HCT116 (cell line): ENCODE measurements at regions not wholly inside any gene's neighbourhood (a gene's known extent, or its start where the extent isn't known, plus 50 kb on each side); places are given as distances from the start of the nearest gene placed in this dataset.
A peak's percentile ranks its signal among the peaks of the same experiment; 100 is the strongest.

ENCODE experiments used
- ATAC-seq: fragments of 200-7000 bp; cut with Tn5 transposase; 2 replicates; pipeline ENCODE4 v1.9.1; 2020; ENCODE audit warnings: mild to moderate bottlenecking, moderate library complexity
- BruUV-seq: library from RNA; stranded (reverse); fragments of 400-500 nt; replicated peaks from 2 replicates; lab custom pipeline; 2021; lab: Mats Ljungman, UMichigan
- CTCF ChIA-PET: fragments of 300-600 bp; sonication (Branson Sonifier 250); formaldehyde crosslinking; loops from one replicate; lab custom pipeline; 2021; ENCODE audit warnings: antibody characterized with exemption; lab: Charles Lee
- POLR2A ChIA-PET: fragments of 300-600, 350-600 bp; sonication (Branson Sonifier 250); formaldehyde crosslinking; loops from one replicate; lab custom pipeline; 2021; ENCODE audit warnings: antibody characterized with exemption; lab: Charles Lee
- RAD21 ChIA-PET, 2 experiments: fragments of 300-600 bp; sonication (Branson Sonifier 250); formaldehyde crosslinking; loops; one replicate each; lab custom pipeline; 2023; ENCODE audit warnings: low total read pairs in 2 of 2; ENCODE audit not compliant: uncharacterized antibody in 2 of 2, unreplicated experiment in 2 of 2, low non-redundant PET in 1 of 2; lab: Charles Lee
- DNase-seq: peaks from one replicate; pipeline ENCODE4 v3.0.0-alpha.2; 2010; ENCODE audit warnings: low read depth, low spot score
- H2AFZ ChIP-seq: fragments of 200-600 bp; shearing (Covaris generic), sonication (generic); 2 replicates; pipeline ENCODE4 v1.6.1; 2017; ENCODE audit warnings: low read depth, mixed run types, mixed read lengths, antibody characterized with exemption, low read length; ENCODE audit not compliant: poor library complexity, severe bottlenecking
- H3K27ac ChIP-seq: 2 replicates; pipeline ENCODE4 v1.5.1; 2012; ENCODE audit warnings: low read depth, low read length
- H3K27me3 ChIP-seq: fragments of 200-600 bp; sonication (generic); 2 replicates; pipeline ENCODE4 v1.6.1; 2016; ENCODE audit warnings: mixed run types, low read length, mixed read lengths; ENCODE audit not compliant: insufficient read depth
- H3K36me3 ChIP-seq, 2 experiments: fragments of 200-500 bp in 1 of 2; fragments of 200-600 bp in 1 of 2; sonication (Bioruptor generic) in 1 of 2; sonication (generic) in 1 of 2; 2 replicates each; pipeline versions ENCODE4 v1.5.1 to v1.6.1; 2014 to 2016; ENCODE audit warnings: low read length in 2 of 2, inconsistent platforms in 1 of 2, mixed read lengths in 1 of 2, mixed run types in 1 of 2; ENCODE audit not compliant: insufficient read depth in 2 of 2, control insufficient read depth in 1 of 2
- H3K4me1 ChIP-seq, 2 experiments: fragments of 200-600 bp in 1 of 2; sonication (generic) in 1 of 2; 2 replicates each; pipeline versions ENCODE4 v1.5.1 to v1.6.1; 2012 to 2017; ENCODE audit warnings: low read length in 2 of 2, inconsistent platforms in 1 of 2, mild to moderate bottlenecking in 1 of 2, mixed read lengths in 1 of 2, mixed run types in 1 of 2, moderate library complexity in 1 of 2; ENCODE audit not compliant: insufficient read depth in 2 of 2, control insufficient read depth in 1 of 2
- H3K4me2 ChIP-seq: fragments of 200-600 bp; sonication (generic); 2 replicates; pipeline ENCODE4 v1.6.1; 2017; ENCODE audit warnings: mixed run types, low read length, mixed read lengths
- H3K4me3 ChIP-seq, 2 experiments: fragments of 200-600 bp in 1 of 2; sonication (generic) in 1 of 2; replicated peaks in 1 of 2; 2 replicates each; pipeline ENCODE4 v1.5.1; 2011 to 2016; ENCODE audit warnings: low read length in 2 of 2, control low read depth in 1 of 2, low read depth in 1 of 2, mild to moderate bottlenecking in 1 of 2, mixed read lengths in 1 of 2, mixed run types in 1 of 2
- H3K79me2 ChIP-seq: fragments of 200-600 bp; sonication (generic); 2 replicates; pipeline ENCODE4 v1.6.1; 2017; ENCODE audit warnings: mild to moderate bottlenecking, mixed run types, low read length, moderate library complexity, mixed read lengths; ENCODE audit not compliant: insufficient read depth
- H3K9ac ChIP-seq: fragments of 200-600 bp; sonication (generic); 2 replicates; pipeline ENCODE4 v1.6.1; 2016; ENCODE audit warnings: low read length, mixed read lengths
- H3K9me2 ChIP-seq: fragments of 200-600 bp; sonication (generic), shearing (Covaris generic); 2 replicates; pipeline ENCODE4 v1.6.1; 2017; ENCODE audit warnings: mixed run types, mild to moderate bottlenecking, moderate library complexity; ENCODE audit not compliant: insufficient read depth
- H3K9me3 ChIP-seq, 2 experiments: fragments of 200-500 bp in 1 of 2; fragments of 200-600 bp in 1 of 2; sonication (Bioruptor generic) in 1 of 2; sonication (generic) in 1 of 2; 2 replicates each; pipeline ENCODE4 v1.6.1; 2014 to 2017; ENCODE audit warnings: low read length in 2 of 2, mixed read lengths in 2 of 2, inconsistent platforms in 1 of 2, low read depth in 1 of 2, mild to moderate bottlenecking in 1 of 2, mixed run types in 1 of 2, moderate library complexity in 1 of 2; ENCODE audit not compliant: control insufficient read depth in 1 of 2, insufficient read depth in 1 of 2
- H4K20me1 ChIP-seq: fragments of 200-600 bp; sonication (generic), shearing (Covaris generic); 2 replicates; pipeline ENCODE4 v1.6.1; 2017; ENCODE audit warnings: mixed run types, mild to moderate bottlenecking, moderate library complexity; ENCODE audit not compliant: insufficient read depth
- ATF3 ChIP-seq: IDR thresholded peaks from 2 replicates; pipeline ENCODE4 v1.6.1; 2012
- ELF1 ChIP-seq: IDR thresholded peaks from 2 replicates; pipeline ENCODE4 v1.6.1; 2012; ENCODE audit warnings: low read depth, borderline replicate concordance
- EZH2phosphoT487 ChIP-seq: fragments of 200-600 bp; IDR thresholded peaks from 2 replicates; pipeline ENCODE4 v1.6.1; 2018; ENCODE audit warnings: antibody characterized with exemption, borderline replicate concordance
- FOSL1 ChIP-seq: IDR thresholded peaks from 2 replicates; pipeline ENCODE4 v1.6.1; 2012; ENCODE audit warnings: low read depth
- JUND ChIP-seq: IDR thresholded peaks from 2 replicates; pipeline ENCODE4 v1.6.1; 2012
- MAX ChIP-seq: IDR thresholded peaks from 2 replicates; pipeline ENCODE4 v1.6.1; 2012
- POLR2AphosphoS5 ChIP-seq: IDR thresholded peaks from 2 replicates; pipeline ENCODE4 v1.6.1; 2011; ENCODE audit warnings: mild to moderate bottlenecking, low read depth, low read length, moderate library complexity
- RAD21 ChIP-seq: IDR thresholded peaks from 2 replicates; pipeline ENCODE4 v1.6.1; 2012; ENCODE audit warnings: low read depth, mild to moderate bottlenecking
- SIN3A ChIP-seq: IDR thresholded peaks from 2 replicates; pipeline ENCODE4 v1.6.1; 2012; ENCODE audit warnings: low read depth
- ZBTB33 ChIP-seq: IDR thresholded peaks from 2 replicates; pipeline ENCODE4 v1.6.1; 2011; ENCODE audit warnings: mild to moderate bottlenecking, low read length, moderate library complexity; ENCODE audit not compliant: insufficient replicate concordance; ENCODE audit errors: extremely low read depth
- ZNF274 ChIP-seq: fragments of 200-500 bp; sonication (Bioruptor generic); IDR thresholded peaks from 2 replicates; pipeline ENCODE4 v1.6.1; 2014; ENCODE audit warnings: mild to moderate bottlenecking, low read depth, low read length, inconsistent platforms
- intact Hi-C: fragments of 100-400 bp; cut with micrococcal nuclease; formaldehyde crosslinking; loops from 2 replicates; pipeline ENCODE4 v1.10.0; 2022
- TF ChIP-seq, protein P1 (sequence below), 3 experiments: fragments of 200-600 bp in 1 of 3; sonication (generic) in 1 of 3; IDR thresholded peaks in 2 of 3; conservative IDR thresholded peaks in 1 of 3; 2 replicates each; pipeline ENCODE4 v1.5.1; 2012 to 2017; ENCODE audit warnings: low read depth in 2 of 3, low read length in 2 of 3, antibody characterized with exemption in 1 of 3, borderline replicate concordance in 1 of 3, control low read depth in 1 of 3, mild to moderate bottlenecking in 1 of 3, mixed read lengths in 1 of 3, mixed run types in 1 of 3, moderate library complexity in 1 of 3; ENCODE audit not compliant: insufficient read depth in 1 of 3

- TF ChIP-seq RAD21, result no peak
- TF ChIP-seq, all 23 proteins: peak for 0
These were observed 71.6 kb upstream of the EFEMP1 start (continued) for GRCh38 chr2:55995211-55995610.

- ChIA-PET RAD21 (no interaction called here), POLR2A (no interaction called here), CTCF (no interaction called here)
- Histone ChIP-seq H3K9me2 (no peaks in the 10 kb centered on the region), H3K27me3 (no peaks in the 10 kb centered on the region), H3K9me3 (no peaks in the 10 kb centered on the region), H3K27ac (no peak overlapping the region), H3K4me3 (no peak overlapping the region), H3K79me2 (no peaks in the 10 kb centered on the region), H3K4me2 (no peak overlapping the region), H2AFZ (no peak overlapping the region), H4K20me1 (no peaks in the 10 kb centered on the region), H3K36me3 (no peaks in the 10 kb centered on the region), H3K4me1 (no peaks in the 10 kb centered on the region), H3K9ac (no peak overlapping the region)
- no TSS peak for BruUV-seq
- TF ChIP-seq SIN3A (no peak), JUND (no peak), ELF1 (no peak), ZNF274 (no peak), MAX (no peak), POLR2AphosphoS5 (no peak)
- intact Hi-C loops, result no loop called here
- no peak for DNase-seq
- ATAC-seq, result no peak
These were observed 72.3 kb upstream of the EFEMP1 start for GRCh38 chr2:55995902-55996301.

DNA sequence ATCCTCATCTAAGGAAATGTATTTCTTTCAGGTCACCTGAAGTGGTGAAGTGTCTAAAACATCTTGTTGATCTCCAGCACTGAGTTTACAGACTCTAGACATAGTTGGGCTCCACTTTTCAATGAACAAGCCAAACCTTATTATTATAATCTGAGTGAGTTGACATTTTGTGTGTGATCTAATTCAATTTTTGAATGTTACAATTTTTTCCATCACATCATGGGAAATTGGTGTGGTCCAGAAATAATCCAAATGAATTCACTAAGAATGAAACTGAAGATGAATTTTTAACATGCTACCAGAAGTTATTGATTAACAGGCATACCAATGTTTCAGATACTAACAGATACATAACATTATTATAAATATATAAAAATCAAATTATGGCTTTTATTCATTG lies 75.6 kb upstream of the EFEMP1 start:
- H3K9ac ChIP-seq, result no peak overlapping the region
- no peak overlapping the region for H3K4me3 ChIP-seq
- no peak for DNase-seq
- no peaks in the 10 kb centered on the region for H3K27me3 ChIP-seq
- no TSS peak for BruUV-seq
- POLR2A ChIA-PET, result no interaction called here
- no peaks in the 10 kb centered on the region for H3K36me3 ChIP-seq
- ATAC-seq, result no peak
- no peaks in the 10 kb centered on the region for H3K9me3 ChIP-seq
- H3K79me2 ChIP-seq, result no peaks in the 10 kb centered on the region
- H3K4me2 ChIP-seq, result no peak overlapping the region
- intact Hi-C loops, result no loop called here
- H4K20me1 ChIP-seq, result no peaks in the 10 kb centered on the region
- TF ChIP-seq FOSL1, result no peak
- no peak for TF ChIP-seq ZBTB33
- TF ChIP-seq ATF3, result no peak
- TF ChIP-seq EZH2phosphoT487, result no peak
- TF ChIP-seq, protein P1, sequence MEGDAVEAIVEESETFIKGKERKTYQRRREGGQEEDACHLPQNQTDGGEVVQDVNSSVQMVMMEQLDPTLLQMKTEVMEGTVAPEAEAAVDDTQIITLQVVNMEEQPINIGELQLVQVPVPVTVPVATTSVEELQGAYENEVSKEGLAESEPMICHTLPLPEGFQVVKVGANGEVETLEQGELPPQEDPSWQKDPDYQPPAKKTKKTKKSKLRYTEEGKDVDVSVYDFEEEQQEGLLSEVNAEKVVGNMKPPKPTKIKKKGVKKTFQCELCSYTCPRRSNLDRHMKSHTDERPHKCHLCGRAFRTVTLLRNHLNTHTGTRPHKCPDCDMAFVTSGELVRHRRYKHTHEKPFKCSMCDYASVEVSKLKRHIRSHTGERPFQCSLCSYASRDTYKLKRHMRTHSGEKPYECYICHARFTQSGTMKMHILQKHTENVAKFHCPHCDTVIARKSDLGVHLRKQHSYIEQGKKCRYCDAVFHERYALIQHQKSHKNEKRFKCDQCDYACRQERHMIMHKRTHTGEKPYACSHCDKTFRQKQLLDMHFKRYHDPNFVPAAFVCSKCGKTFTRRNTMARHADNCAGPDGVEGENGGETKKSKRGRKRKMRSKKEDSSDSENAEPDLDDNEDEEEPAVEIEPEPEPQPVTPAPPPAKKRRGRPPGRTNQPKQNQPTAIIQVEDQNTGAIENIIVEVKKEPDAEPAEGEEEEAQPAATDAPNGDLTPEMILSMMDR (IDR thresholded peaks at IDR 0.05 in 2 of 3, conservative IDR thresholded peaks at IDR 0.05 in 1 of 3; ENCODE audit: borderline replicate concordance in 1 of 3, insufficient read depth in 1 of 3, low read depth in 2 of 3, low read length in 2 of 3), result no peak
- H2AFZ ChIP-seq, result peak overlapping the region; percentile 9
- CTCF ChIA-PET, result no interaction called here
- H3K9me2 ChIP-seq, result no peaks in the 10 kb centered on the region
- no peaks in the 10 kb centered on the region for H3K4me1 ChIP-seq
- RAD21 ChIA-PET, result no interaction called here
- no peak overlapping the region for H3K27ac ChIP-seq
